Adrenal gland (tissue), 5 donors: ENCODE measurements at regions not wholly inside any gene's neighbourhood (a gene's known extent, or its start where the extent isn't known, plus 50 kb on each side); places are given as distances from the start of the nearest gene placed in this dataset.

Source experiments
- POLR2A ChIP-seq, 2 donors: fragments of 450-650 bp; IDR thresholded peaks; one replicate each; pipeline ENCODE4 v1.6.1; 2017; ENCODE audit warnings: antibody characterized with exemption in 2 of 2, mild to moderate bottlenecking in 2 of 2, moderate library complexity in 1 of 2
- TF ChIP-seq, protein P1 (sequence below), 6 experiments: fragments of 450-650 bp in 4 of 6; fragments of 200-600 bp in 2 of 6; sonication (generic) in 1 of 6; IDR thresholded peaks; 1 replicate in 5 of 6; 2 replicates in 1 of 6; pipeline versions ENCODE4 v1.5.1 to v1.8.0; 2016 to 2021; ENCODE audit warnings: antibody characterized with exemption in 6 of 6, mild to moderate bottlenecking in 2 of 6, moderate library complexity in 1 of 6
- donor health status: DM: no; HTN: no; CAD: no.

DNA sequence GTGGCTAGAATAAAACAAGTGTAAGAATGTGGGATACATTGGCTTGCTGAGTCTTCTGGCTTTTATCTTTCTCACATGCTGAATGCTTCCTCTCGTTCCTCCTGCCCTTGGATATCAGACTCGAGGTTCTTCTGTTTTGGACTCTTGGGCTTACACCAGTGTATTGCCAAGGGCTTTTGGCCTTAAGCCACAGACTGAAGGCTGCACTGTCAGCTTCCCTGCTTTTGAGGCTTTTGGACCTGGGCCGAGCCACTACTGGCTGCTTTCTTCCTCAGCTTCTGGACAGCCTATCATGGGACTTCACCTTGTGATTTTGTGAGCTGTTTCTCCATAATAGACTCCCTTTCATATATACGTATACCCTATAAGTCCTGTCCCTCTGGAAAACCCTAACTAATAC is 300.9 kb upstream of the STXBP6 start:
- TF ChIP-seq POLR2A (IDR thresholded peaks at IDR 0.05): no peak
- TF ChIP-seq, protein P1, sequence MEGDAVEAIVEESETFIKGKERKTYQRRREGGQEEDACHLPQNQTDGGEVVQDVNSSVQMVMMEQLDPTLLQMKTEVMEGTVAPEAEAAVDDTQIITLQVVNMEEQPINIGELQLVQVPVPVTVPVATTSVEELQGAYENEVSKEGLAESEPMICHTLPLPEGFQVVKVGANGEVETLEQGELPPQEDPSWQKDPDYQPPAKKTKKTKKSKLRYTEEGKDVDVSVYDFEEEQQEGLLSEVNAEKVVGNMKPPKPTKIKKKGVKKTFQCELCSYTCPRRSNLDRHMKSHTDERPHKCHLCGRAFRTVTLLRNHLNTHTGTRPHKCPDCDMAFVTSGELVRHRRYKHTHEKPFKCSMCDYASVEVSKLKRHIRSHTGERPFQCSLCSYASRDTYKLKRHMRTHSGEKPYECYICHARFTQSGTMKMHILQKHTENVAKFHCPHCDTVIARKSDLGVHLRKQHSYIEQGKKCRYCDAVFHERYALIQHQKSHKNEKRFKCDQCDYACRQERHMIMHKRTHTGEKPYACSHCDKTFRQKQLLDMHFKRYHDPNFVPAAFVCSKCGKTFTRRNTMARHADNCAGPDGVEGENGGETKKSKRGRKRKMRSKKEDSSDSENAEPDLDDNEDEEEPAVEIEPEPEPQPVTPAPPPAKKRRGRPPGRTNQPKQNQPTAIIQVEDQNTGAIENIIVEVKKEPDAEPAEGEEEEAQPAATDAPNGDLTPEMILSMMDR (IDR thresholded peaks at IDR 0.05): no peak
